HG03469 (cell line): ENCODE measurements at regions not wholly inside any gene's neighbourhood (a gene's known extent, or its start where the extent isn't known, plus 50 kb on each side); places are given as distances from the start of the nearest gene placed in this dataset.
A peak's percentile ranks its signal among the peaks of the same experiment; 100 is the strongest.
"Not testable (repeated sequence)": the region's sequence is repeated elsewhere in the genome, so short reads cannot be mapped to it uniquely, and the experiment has no call there.

ENCODE experiments used
- ATAC-seq: cut with Tn5 transposase; IDR thresholded peaks from one replicate; pipeline ENCODE4 v1.9.1; 2021; ENCODE audit warnings: mild to moderate bottlenecking, moderate library complexity, moderate number of reproducible peaks; ENCODE audit not compliant: unreplicated experiment

GRCh38 chr5:14996997-14997396 lies 125.4 kb upstream of the ANKH start:
- ATAC-seq = peak; percentile 89

GRCh38 chr5:14995229-14995628 lies 123.7 kb upstream of the ANKH start:
- ATAC-seq = no peak

GRCh38 chr5:14993459-14994133 lies 122.0 kb upstream of the ANKH start:
- not testable (repeated sequence) for ATAC-seq

- peak; percentile 57 for ATAC-seq
Measured at GRCh38 chr5:14992751-14993458, 121.3 kb upstream of the ANKH start.

GRCh38 chr5:14988223-14988622 lies 116.6 kb upstream of the ANKH start:
- ATAC-seq = no peak

GRCh38 chr5:14986413-14986812 lies 114.8 kb upstream of the ANKH start:
- no peak for ATAC-seq

- ATAC-seq = no peak
Measured at GRCh38 chr5:14983666-14984441, 112.3 kb upstream of the ANKH start.

- ATAC-seq = no peak
Measured at GRCh38 chr5:14980698-14981097, 109.1 kb upstream of the ANKH start.

- no peak for ATAC-seq
Measured at GRCh38 chr5:14977058-14977685, 105.6 kb upstream of the ANKH start.

- no peak for ATAC-seq
Measured at GRCh38 chr5:14976486-14976885, 104.9 kb upstream of the ANKH start.

GRCh38 chr5:14971873-14972272 lies 100.3 kb upstream of the ANKH start:
- no peak for ATAC-seq

GRCh38 chr5:14968796-14969195 lies 97.2 kb upstream of the ANKH start:
- no peak for ATAC-seq

- no peak for ATAC-seq
Measured at GRCh38 chr5:14967166-14967565, 95.6 kb upstream of the ANKH start.

GRCh38 chr5:14965815-14966214 lies 94.2 kb upstream of the ANKH start:
- no peak for ATAC-seq

GRCh38 chr5:14962604-14963003 lies 91.0 kb upstream of the ANKH start:
- no peak for ATAC-seq

- ATAC-seq = no peak
Measured at GRCh38 chr5:14960120-14960462, 88.5 kb upstream of the ANKH start.

- no peak for ATAC-seq
Measured at GRCh38 chr5:14959399-14960119, 88.0 kb upstream of the ANKH start.

- no peak for ATAC-seq
Measured at GRCh38 chr5:14958188-14958587, 86.6 kb upstream of the ANKH start.

GRCh38 chr5:14956423-14957046 lies 85.0 kb upstream of the ANKH start:
- ATAC-seq = no peak

- no peak for ATAC-seq
Measured at GRCh38 chr5:14954616-14955343, 83.2 kb upstream of the ANKH start.
